Activated T-helper 1 cell treated with anti-CD3 and anti-CD28 coated beads, Interleukin-12 subunit alpha, Interleukin-12 subunit beta, Interleukin-2, Interleukin-4 antibody, amounts not matched to agents 30 ng/mL and 10 ng/mL and 1 ng/mL, durations not matched to agents 14 hours and 24 hours and 36 hours (primary cell): ENCODE measurements at regions not wholly inside any gene's neighbourhood (a gene's known extent, or its start where the extent isn't known, plus 50 kb on each side); places are given as distances from the start of the nearest gene placed in this dataset.
"Not testable (repeated sequence)": the region's sequence is repeated elsewhere in the genome, so short reads cannot be mapped to it uniquely, and the experiment has no call there.

Source experiments
- DNase-seq: peaks from one replicate; pipeline ENCODE4 v3.0.0; 2021; ENCODE audit warnings: low spot score
- H3K27ac Mint-ChIP-seq: one replicate; pipeline ENCODE4 v1.8.0; 2021; ENCODE audit warnings: mild to moderate bottlenecking, mixed read lengths
- H3K27me3 Mint-ChIP-seq: one replicate; pipeline ENCODE4 v1.8.0; 2022; ENCODE audit warnings: mild to moderate bottlenecking, moderate library complexity, mixed read lengths; ENCODE audit not compliant: insufficient read depth
- H3K36me3 Mint-ChIP-seq: one replicate; pipeline ENCODE4 v1.8.0; 2021; ENCODE audit warnings: low read depth, mixed read lengths
- H3K4me1 Mint-ChIP-seq: one replicate; pipeline ENCODE4 v1.8.0; 2021; ENCODE audit warnings: low read depth, mixed read lengths
- H3K4me3 Mint-ChIP-seq: one replicate; pipeline ENCODE4 v1.8.0; 2021; ENCODE audit warnings: mild to moderate bottlenecking, moderate library complexity, mixed read lengths
- H3K9me3 Mint-ChIP-seq: one replicate; pipeline ENCODE4 v1.8.0; 2021; ENCODE audit warnings: mixed read lengths
- intact Hi-C: fragments of 100-400 bp; cut with micrococcal nuclease; formaldehyde crosslinking; loops from one replicate; pipeline ENCODE4 v1.15.1; 2024

- peaks cover 10% of the 10 kb centered on the region for H3K9me3 Mint-ChIP-seq
- no peaks in the 10 kb centered on the region for H3K36me3 Mint-ChIP-seq
- intact Hi-C loops: no loop called here
- no peak for DNase-seq
- no peaks in the 10 kb centered on the region for H3K27me3 Mint-ChIP-seq
- no peaks in the 10 kb centered on the region for H3K4me1 Mint-ChIP-seq
- no peak overlapping the region for H3K4me3 Mint-ChIP-seq
- H3K27ac Mint-ChIP-seq: no peak overlapping the region
Observed at GRCh38 chr15:87538327-87538834, 718.2 kb downstream of the NTRK3 start.

- no peaks in the 10 kb centered on the region for H3K27me3 Mint-ChIP-seq
- H3K4me3 Mint-ChIP-seq: no peak overlapping the region
- H3K4me1 Mint-ChIP-seq: no peaks in the 10 kb centered on the region
- H3K27ac Mint-ChIP-seq: no peak overlapping the region
- H3K9me3 Mint-ChIP-seq: peaks cover 11% of the 10 kb centered on the region
- DNase-seq: no peak
- intact Hi-C loops: no loop called here
- no peaks in the 10 kb centered on the region for H3K36me3 Mint-ChIP-seq
Observed at GRCh38 chr15:87537295-87537694, 719.2 kb downstream of the NTRK3 start.

- H3K4me3 Mint-ChIP-seq, H3K36me3 Mint-ChIP-seq, H3K4me1 Mint-ChIP-seq, DNase-seq, H3K27ac Mint-ChIP-seq, intact Hi-C loops, H3K27me3 Mint-ChIP-seq: not testable (repeated sequence)
- H3K9me3 Mint-ChIP-seq: peaks cover 14% of the 10 kb centered on the region
Observed at GRCh38 chr15:87533637-87534036, 722.9 kb downstream of the NTRK3 start.

- H3K27me3 Mint-ChIP-seq: no peaks in the 10 kb centered on the region
- no peak overlapping the region for H3K27ac Mint-ChIP-seq
- H3K9me3 Mint-ChIP-seq: peaks cover 14% of the 10 kb centered on the region
- intact Hi-C loops: no loop called here
- H3K36me3 Mint-ChIP-seq: no peaks in the 10 kb centered on the region
- H3K4me1 Mint-ChIP-seq: no peaks in the 10 kb centered on the region
- no peak for DNase-seq
- H3K4me3 Mint-ChIP-seq: no peak overlapping the region
Observed at GRCh38 chr15:87528873-87529272, 727.7 kb downstream of the NTRK3 start.

GRCh38 chr15:87527875-87528274 lies 728.7 kb downstream of the NTRK3 start:
- intact Hi-C loops: no loop called here
- Mint-ChIP-seq H3K4me1 (no peaks in the 10 kb centered on the region), H3K4me3 (no peak overlapping the region), H3K36me3 (no peaks in the 10 kb centered on the region), H3K27ac (no peak overlapping the region), H3K9me3 (peaks cover 10% of the 10 kb centered on the region), H3K27me3 (no peaks in the 10 kb centered on the region)
- no peak for DNase-seq

- intact Hi-C loops: no loop called here
- no peaks in the 10 kb centered on the region for H3K4me1 Mint-ChIP-seq
- H3K4me3 Mint-ChIP-seq: no peak overlapping the region
- no peaks in the 10 kb centered on the region for H3K27me3 Mint-ChIP-seq
- H3K36me3 Mint-ChIP-seq: no peaks in the 10 kb centered on the region
- no peak for DNase-seq
- peaks cover 10% of the 10 kb centered on the region for H3K9me3 Mint-ChIP-seq
- no peak overlapping the region for H3K27ac Mint-ChIP-seq
Observed at GRCh38 chr15:87527416-87527815, 729.1 kb downstream of the NTRK3 start.

GRCh38 chr15:87523516-87523915 lies 733.0 kb downstream of the NTRK3 start:
- H3K36me3 Mint-ChIP-seq: no peaks in the 10 kb centered on the region
- no peaks in the 10 kb centered on the region for H3K4me1 Mint-ChIP-seq
- peaks cover 4% of the 10 kb centered on the region for H3K9me3 Mint-ChIP-seq
- H3K27ac Mint-ChIP-seq: no peak overlapping the region
- no peak overlapping the region for H3K4me3 Mint-ChIP-seq
- no peak for DNase-seq
- intact Hi-C loops: no loop called here
- no peaks in the 10 kb centered on the region for H3K27me3 Mint-ChIP-seq

GRCh38 chr15:87522997-87523396 lies 733.5 kb downstream of the NTRK3 start:
- H3K36me3 Mint-ChIP-seq: no peaks in the 10 kb centered on the region
- H3K27ac Mint-ChIP-seq: no peak overlapping the region
- no peaks in the 10 kb centered on the region for H3K27me3 Mint-ChIP-seq
- no peak for DNase-seq
- H3K4me3 Mint-ChIP-seq: no peak overlapping the region
- no peaks in the 10 kb centered on the region for H3K4me1 Mint-ChIP-seq
- intact Hi-C loops: no loop called here
- H3K9me3 Mint-ChIP-seq: peaks cover 6% of the 10 kb centered on the region

GRCh38 chr15:87518957-87519356 lies 737.6 kb downstream of the NTRK3 start:
- no peaks in the 10 kb centered on the region for H3K4me1 Mint-ChIP-seq
- no peaks in the 10 kb centered on the region for H3K27me3 Mint-ChIP-seq
- intact Hi-C loops: no loop called here
- no peaks in the 10 kb centered on the region for H3K36me3 Mint-ChIP-seq
- DNase-seq: no peak
- H3K9me3 Mint-ChIP-seq: peaks cover 4% of the 10 kb centered on the region
- H3K4me3 Mint-ChIP-seq: no peak overlapping the region
- no peak overlapping the region for H3K27ac Mint-ChIP-seq

- H3K36me3 Mint-ChIP-seq: no peaks in the 10 kb centered on the region
- H3K27ac Mint-ChIP-seq: no peak overlapping the region
- no peak overlapping the region for H3K4me3 Mint-ChIP-seq
- H3K27me3 Mint-ChIP-seq: no peaks in the 10 kb centered on the region
- no peaks in the 10 kb centered on the region for H3K4me1 Mint-ChIP-seq
- DNase-seq: no peak
- intact Hi-C loops: no loop called here
- H3K9me3 Mint-ChIP-seq: peaks cover 10% of the 10 kb centered on the region
Observed at GRCh38 chr15:87508086-87508485, 748.5 kb downstream of the NTRK3 start.

GRCh38 chr15:87502173-87502572 lies 754.4 kb downstream of the NTRK3 start:
- DNase-seq: no peak
- no peaks in the 10 kb centered on the region for H3K36me3 Mint-ChIP-seq
- no peaks in the 10 kb centered on the region for H3K9me3 Mint-ChIP-seq
- H3K27me3 Mint-ChIP-seq: no peaks in the 10 kb centered on the region
- intact Hi-C loops: no loop called here
- H3K4me3 Mint-ChIP-seq: no peak overlapping the region
- H3K27ac Mint-ChIP-seq: no peak overlapping the region
- no peaks in the 10 kb centered on the region for H3K4me1 Mint-ChIP-seq

GRCh38 chr15:87500240-87500639 lies 756.3 kb downstream of the NTRK3 start:
- no peaks in the 10 kb centered on the region for H3K4me1 Mint-ChIP-seq
- H3K36me3 Mint-ChIP-seq: no peaks in the 10 kb centered on the region
- H3K9me3 Mint-ChIP-seq: peaks cover 2% of the 10 kb centered on the region
- H3K4me3 Mint-ChIP-seq: no peak overlapping the region
- H3K27me3 Mint-ChIP-seq: no peaks in the 10 kb centered on the region
- DNase-seq: no peak
- intact Hi-C loops: no loop called here
- H3K27ac Mint-ChIP-seq: no peak overlapping the region

- H3K4me1 Mint-ChIP-seq: no peaks in the 10 kb centered on the region
- no peak overlapping the region for H3K27ac Mint-ChIP-seq
- no peak overlapping the region for H3K4me3 Mint-ChIP-seq
- H3K9me3 Mint-ChIP-seq: peaks cover 4% of the 10 kb centered on the region
- intact Hi-C loops: no loop called here
- no peaks in the 10 kb centered on the region for H3K27me3 Mint-ChIP-seq
- no peak for DNase-seq
- H3K36me3 Mint-ChIP-seq: no peaks in the 10 kb centered on the region
Observed at GRCh38 chr15:87498560-87498959, 758.0 kb downstream of the NTRK3 start.

- H3K4me1 Mint-ChIP-seq: no peaks in the 10 kb centered on the region
- H3K27me3 Mint-ChIP-seq: no peaks in the 10 kb centered on the region
- intact Hi-C loops: no loop called here
- no peaks in the 10 kb centered on the region for H3K36me3 Mint-ChIP-seq
- H3K4me3 Mint-ChIP-seq: no peak overlapping the region
- no peak for DNase-seq
- H3K9me3 Mint-ChIP-seq: peaks cover 4% of the 10 kb centered on the region
- no peak overlapping the region for H3K27ac Mint-ChIP-seq
Observed at GRCh38 chr15:87496795-87497194, 759.7 kb downstream of the NTRK3 start.
